ENCODE measurements at regions not wholly inside any gene's neighbourhood (a gene's known extent, or its start where the extent isn't known, plus 50 kb on each side); places are given as distances from the start of the nearest gene placed in this dataset.

GRCh38 chr18:77983270-77983669, 733.6 kb downstream of the GALR1 start (continued):
- TF ChIP-seq ZNF280D (CRISPR knock-in tag; IDR thresholded peaks at IDR 0.05) (no peak), ZSCAN30 (CRISPR knock-in tag; IDR thresholded peaks at IDR 0.05) (no peak), THAP7 (CRISPR knock-in tag; IDR thresholded peaks at IDR 0.05) (no peak), MIER3 (CRISPR knock-in tag; IDR thresholded peaks at IDR 0.05; ENCODE audit: borderline replicate concordance) (no peak), HNF1B (CRISPR knock-in tag; IDR thresholded peaks at IDR 0.05) (no peak), ZIK1 (CRISPR knock-in tag; IDR thresholded peaks at IDR 0.05; ENCODE audit: borderline replicate concordance, low read depth) (no peak), CREB3 (CRISPR knock-in tag; IDR thresholded peaks at IDR 0.05) (no peak), BCL6 (CRISPR knock-in tag; IDR thresholded peaks at IDR 0.05) (no peak), ZSCAN31 (CRISPR knock-in tag; IDR thresholded peaks at IDR 0.05; ENCODE audit: low read depth) (no peak), ZC3H13 (CRISPR knock-in tag; IDR thresholded peaks at IDR 0.05) (no peak)

Data from HepG2 (cell line).